GM12892 (cell line): ENCODE measurements at regions not wholly inside any gene's neighbourhood (a gene's known extent, or its start where the extent isn't known, plus 50 kb on each side); places are given as distances from the start of the nearest gene placed in this dataset.

Experiments
- POLR2A ChIP-seq: IDR thresholded peaks from 2 replicates; pipeline ENCODE4 v1.6.1; 2011; ENCODE audit warnings: low read depth, low read length, control low read depth
- POLR2AphosphoS5 ChIP-seq: IDR thresholded peaks from 2 replicates; pipeline ENCODE4 v1.6.1; 2011; ENCODE audit warnings: low read depth, low read length, control low read depth
- TAF1 ChIP-seq: IDR thresholded peaks from 2 replicates; pipeline ENCODE4 v1.6.1; 2011; ENCODE audit warnings: low read depth, mild to moderate bottlenecking, control low read depth, low read length, borderline replicate concordance

DNA sequence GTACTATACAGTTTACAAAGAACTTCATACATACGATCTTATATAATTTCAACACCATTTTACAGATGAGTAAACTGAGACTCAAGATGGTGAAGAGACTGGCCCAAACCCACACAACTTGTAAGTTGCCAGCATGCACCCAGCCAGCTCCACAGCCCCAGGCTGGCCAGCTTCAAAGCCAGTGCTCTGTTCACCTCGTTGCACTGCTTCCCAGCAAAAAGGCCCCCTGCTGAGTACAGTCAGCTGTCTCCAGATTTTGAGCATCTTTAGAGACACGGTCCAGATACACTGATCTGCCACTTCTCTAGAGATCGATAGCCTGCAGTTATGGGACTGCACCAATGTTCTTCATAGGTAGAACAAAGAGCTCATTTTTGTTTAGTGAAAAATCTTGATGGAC is 257.2 kb upstream of the CHAC2 start:
- TF ChIP-seq TAF1 (no peak), POLR2A (no peak), POLR2AphosphoS5 (no peak)
